Activated CD8-positive, alpha-beta T cell treated with anti-CD3 and anti-CD28 coated beads, Interleukin-2, amount 10 ng/mL, durations not matched to agents 7 days and 5 days (primary cell): ENCODE measurements at regions not wholly inside any gene's neighbourhood (a gene's known extent, or its start where the extent isn't known, plus 50 kb on each side); places are given as distances from the start of the nearest gene placed in this dataset.
"Not testable (repeated sequence)": the region's sequence is repeated elsewhere in the genome, so short reads cannot be mapped to it uniquely, and the experiment has no call there.

ENCODE experiments used
- ATAC-seq: fragments of 150-1000 bp; cut with Tn5 transposase; one replicate; pipeline ENCODE4 v1.10.0; 2021; ENCODE audit warnings: moderate library complexity
- CTCF ChIA-PET: fragments of 350-600 bp; sonication (Branson Sonifier 250); formaldehyde crosslinking; loops from one replicate; lab custom pipeline; 2021; ENCODE audit warnings: antibody characterized with exemption; lab: Charles Lee
- POLR2A ChIA-PET: fragments of 350-600 bp; sonication (Branson Sonifier 250); formaldehyde crosslinking; loops from one replicate; lab custom pipeline; 2021; ENCODE audit warnings: antibody characterized with exemption; lab: Charles Lee
- DNase-seq: peaks from one replicate; pipeline ENCODE4 v3.0.0-alpha.2; 2020
- H3K27ac Mint-ChIP-seq: one replicate; pipeline ENCODE4 v1.8.0; 2021; ENCODE audit warnings: mild to moderate bottlenecking, mixed read lengths
- H3K27me3 Mint-ChIP-seq: one replicate; pipeline ENCODE4 v1.8.0; 2021; ENCODE audit warnings: low read depth, mixed read lengths
- H3K36me3 Mint-ChIP-seq: one replicate; pipeline ENCODE4 v1.8.0; 2021; ENCODE audit warnings: low read depth, mixed read lengths
- H3K4me1 Mint-ChIP-seq: one replicate; pipeline ENCODE4 v1.8.0; 2021; ENCODE audit warnings: low read depth, mixed read lengths
- H3K4me3 Mint-ChIP-seq: one replicate; pipeline ENCODE4 v1.8.0; 2021; ENCODE audit warnings: mild to moderate bottlenecking, mixed read lengths
- H3K9me3 Mint-ChIP-seq: one replicate; pipeline ENCODE4 v1.8.0; 2022; ENCODE audit warnings: mixed read lengths; ENCODE audit not compliant: insufficient read depth

- ChIA-PET POLR2A (no interaction called here), CTCF (no interaction called here)
- H3K27ac Mint-ChIP-seq = no peak overlapping the region
- no peak for ATAC-seq
- peaks cover 14% of the 10 kb centered on the region for H3K27me3 Mint-ChIP-seq
- no peaks in the 10 kb centered on the region for H3K36me3 Mint-ChIP-seq
- no peaks in the 10 kb centered on the region for H3K9me3 Mint-ChIP-seq
- H3K4me1 Mint-ChIP-seq = no peaks in the 10 kb centered on the region
- DNase-seq = no peak
- H3K4me3 Mint-ChIP-seq = no peak overlapping the region
These were observed 141.7 kb upstream of the DAAM1 start for GRCh38 chr14:59046746-59047145.

- no peak overlapping the region for H3K27ac Mint-ChIP-seq
- peaks cover 11% of the 10 kb centered on the region for H3K27me3 Mint-ChIP-seq
- no peaks in the 10 kb centered on the region for H3K36me3 Mint-ChIP-seq
- ChIA-PET POLR2A (interaction anchor here (0.7 kb wide), 1 partner anchor 317 kb away, joined by 3 read pairs; no protein-coding TSS in a partner anchor), CTCF (interaction anchor here (0.6 to 1.5 kb wide), 5 partner anchors 11 to 554 kb away, joined by 3 to 11 read pairs (median 5); no protein-coding TSS in a partner anchor)
- no peaks in the 10 kb centered on the region for H3K4me1 Mint-ChIP-seq
- no peak overlapping the region for H3K4me3 Mint-ChIP-seq
- no peaks in the 10 kb centered on the region for H3K9me3 Mint-ChIP-seq
- no peak for DNase-seq
- ATAC-seq = no peak
These were observed 133.5 kb upstream of the DAAM1 start for GRCh38 chr14:59055006-59055405.

GRCh38 chr14:59055439-59056045 lies 132.9 kb upstream of the DAAM1 start:
- CTCF ChIA-PET = interaction anchor here (0.6 to 1.5 kb wide), 5 partner anchors 11 to 555 kb away, joined by 3 to 11 read pairs (median 5); no protein-coding TSS in a partner anchor
- Mint-ChIP-seq H3K27me3 (peaks cover 9% of the 10 kb centered on the region), H3K27ac (no peak overlapping the region), H3K4me1 (no peaks in the 10 kb centered on the region), H3K9me3 (no peaks in the 10 kb centered on the region), H3K36me3 (no peaks in the 10 kb centered on the region), H3K4me3 (no peak overlapping the region)
- ATAC-seq = peak; percentile 68
- POLR2A ChIA-PET = interaction anchor here (0.7 kb wide), 1 partner anchor 318 kb away, joined by 3 read pairs; no protein-coding TSS in a partner anchor
- DNase-seq = peak; percentile 37

GRCh38 chr14:59057551-59057950 lies 130.9 kb upstream of the DAAM1 start:
- ATAC-seq (no peak), DNase-seq (no peak)
- no peak overlapping the region for H3K4me3 Mint-ChIP-seq
- ChIA-PET POLR2A (no interaction called here), CTCF (no interaction called here)
- peaks cover 6% of the 10 kb centered on the region for H3K27me3 Mint-ChIP-seq
- H3K27ac Mint-ChIP-seq = no peak overlapping the region
- peaks cover 6% of the 10 kb centered on the region for H3K9me3 Mint-ChIP-seq
- H3K4me1 Mint-ChIP-seq = no peaks in the 10 kb centered on the region
- H3K36me3 Mint-ChIP-seq = no peaks in the 10 kb centered on the region

GRCh38 chr14:59058776-59059175 lies 129.7 kb upstream of the DAAM1 start:
- H3K27ac Mint-ChIP-seq, CTCF ChIA-PET, H3K36me3 Mint-ChIP-seq, POLR2A ChIA-PET, DNase-seq, H3K4me3 Mint-ChIP-seq, ATAC-seq, H3K4me1 Mint-ChIP-seq, H3K27me3 Mint-ChIP-seq, H3K9me3 Mint-ChIP-seq: not testable (repeated sequence)

- Mint-ChIP-seq H3K27me3 (peaks cover 2% of the 10 kb centered on the region), H3K9me3 (peaks cover 6% of the 10 kb centered on the region), H3K36me3 (no peaks in the 10 kb centered on the region), H3K4me3 (no peak overlapping the region), H3K27ac (no peak overlapping the region), H3K4me1 (no peaks in the 10 kb centered on the region)
- POLR2A ChIA-PET = no interaction called here
- ATAC-seq (no peak), DNase-seq (no peak)
- CTCF ChIA-PET = interaction anchor here (1.4 kb wide), 1 partner anchor 33 kb away, joined by 3 read pairs; no protein-coding TSS in a partner anchor
These were observed 127.6 kb upstream of the DAAM1 start for GRCh38 chr14:59060841-59061240.

GRCh38 chr14:59061292-59061691 lies 127.2 kb upstream of the DAAM1 start:
- POLR2A ChIA-PET = no interaction called here
- ATAC-seq (no peak), DNase-seq (no peak)
- H3K27me3 Mint-ChIP-seq = peaks cover 2% of the 10 kb centered on the region
- CTCF ChIA-PET = interaction anchor here (1.4 kb wide), 1 partner anchor 33 kb away, joined by 3 read pairs; no protein-coding TSS in a partner anchor
- no peak overlapping the region for H3K4me3 Mint-ChIP-seq
- H3K36me3 Mint-ChIP-seq = no peaks in the 10 kb centered on the region
- no peaks in the 10 kb centered on the region for H3K4me1 Mint-ChIP-seq
- peaks cover 6% of the 10 kb centered on the region for H3K9me3 Mint-ChIP-seq
- H3K27ac Mint-ChIP-seq = no peak overlapping the region

GRCh38 chr14:59063259-59063658 lies 125.2 kb upstream of the DAAM1 start:
- DNase-seq (no peak), ATAC-seq (no peak)
- POLR2A ChIA-PET = no interaction called here
- H3K4me3 Mint-ChIP-seq = no peak overlapping the region
- H3K4me1 Mint-ChIP-seq = no peaks in the 10 kb centered on the region
- peaks cover 2% of the 10 kb centered on the region for H3K27me3 Mint-ChIP-seq
- H3K27ac Mint-ChIP-seq = no peak overlapping the region
- CTCF ChIA-PET = no interaction called here
- H3K36me3 Mint-ChIP-seq = no peaks in the 10 kb centered on the region
- H3K9me3 Mint-ChIP-seq = peaks cover 6% of the 10 kb centered on the region

GRCh38 chr14:59067127-59067894 lies 121.2 kb upstream of the DAAM1 start:
- CTCF ChIA-PET = interaction anchor here (1.8 kb wide), 1 partner anchor 12 kb away, joined by 5 read pairs; no protein-coding TSS in a partner anchor
- H3K4me3 Mint-ChIP-seq = no peak overlapping the region
- DNase-seq = no peak
- ATAC-seq = no peak
- no peak overlapping the region for H3K27ac Mint-ChIP-seq
- no peaks in the 10 kb centered on the region for H3K36me3 Mint-ChIP-seq
- no peaks in the 10 kb centered on the region for H3K9me3 Mint-ChIP-seq
- no peaks in the 10 kb centered on the region for H3K4me1 Mint-ChIP-seq
- H3K27me3 Mint-ChIP-seq = peaks cover 10% of the 10 kb centered on the region
- POLR2A ChIA-PET = no interaction called here

- POLR2A ChIA-PET = no interaction called here
- Mint-ChIP-seq H3K27ac (no peak overlapping the region), H3K4me3 (no peak overlapping the region), H3K36me3 (no peaks in the 10 kb centered on the region), H3K9me3 (no peaks in the 10 kb centered on the region), H3K4me1 (no peaks in the 10 kb centered on the region), H3K27me3 (peaks cover 15% of the 10 kb centered on the region)
- CTCF ChIA-PET = no interaction called here
- no peak for DNase-seq
- ATAC-seq = no peak
These were observed 119.2 kb upstream of the DAAM1 start for GRCh38 chr14:59069163-59069854.

GRCh38 chr14:59075506-59075905 lies 113.0 kb upstream of the DAAM1 start:
- ATAC-seq (no peak), DNase-seq (no peak)
- Mint-ChIP-seq H3K4me3 (no peak overlapping the region), H3K27ac (no peak overlapping the region), H3K36me3 (no peaks in the 10 kb centered on the region), H3K4me1 (no peaks in the 10 kb centered on the region), H3K9me3 (no peaks in the 10 kb centered on the region), H3K27me3 (peaks cover 31% of the 10 kb centered on the region)
- ChIA-PET CTCF (no interaction called here), POLR2A (no interaction called here)

- no peak for ATAC-seq
- no peaks in the 10 kb centered on the region for H3K36me3 Mint-ChIP-seq
- no peaks in the 10 kb centered on the region for H3K4me1 Mint-ChIP-seq
- CTCF ChIA-PET = no interaction called here
- no peak overlapping the region for H3K27ac Mint-ChIP-seq
- H3K4me3 Mint-ChIP-seq = no peak overlapping the region
- no peak for DNase-seq
- POLR2A ChIA-PET = no interaction called here
- H3K9me3 Mint-ChIP-seq = no peaks in the 10 kb centered on the region
- peaks cover 23% of the 10 kb centered on the region for H3K27me3 Mint-ChIP-seq
These were observed 106.7 kb upstream of the DAAM1 start for GRCh38 chr14:59081720-59082119.
